H1 (cell line): ENCODE measurements at regions not wholly inside any gene's neighbourhood (a gene's known extent, or its start where the extent isn't known, plus 50 kb on each side); places are given as distances from the start of the nearest gene placed in this dataset.

Experiments
- CTCF ChIA-PET: fragments of 300-600 bp; sonication (Branson Sonifier 250); formaldehyde crosslinking; loops from one replicate; lab custom pipeline; 2021; ENCODE audit not compliant: partially characterized antibody; lab: Charles Lee
- POLR2A ChIA-PET: fragments of 300-600 bp; sonication (Branson Sonifier 250); formaldehyde crosslinking; loops from one replicate; lab custom pipeline; 2021; ENCODE audit warnings: inconsistent platforms; ENCODE audit not compliant: partially characterized antibody; lab: Charles Lee
- DNase-seq, 2 experiments: peaks; one replicate each; pipeline versions ENCODE4 v3.0.0 to v3.0.0-alpha.2; 2010 to 2022; ENCODE audit warnings: low spot score in 2 of 2, low read depth in 1 of 2, mixed read lengths in 1 of 2
- FAIRE-seq: peaks from 2 replicates; lab custom pipeline; 2011; peaks lifted over from hg19 to GRCh38; lab: Jason Lieb, UNC
- H2AFZ ChIP-seq: 2 replicates; pipeline ENCODE4 v1.8.1; 2012; ENCODE audit warnings: low read length, inconsistent platforms
- H2AK5ac ChIP-seq: 2 replicates; pipeline ENCODE4 v1.6.1; 2013; ENCODE audit warnings: low read depth, low read length
- H2BK120ac ChIP-seq: replicated peaks from 2 replicates; pipeline ENCODE3; 2013; ENCODE audit warnings: low read depth, low read length, inconsistent platforms
- H2BK12ac ChIP-seq: 2 replicates; pipeline ENCODE4 v1.6.1; 2013; ENCODE audit warnings: low read depth, low read length
- H2BK15ac ChIP-seq: 2 replicates; pipeline ENCODE4 v1.6.1; 2013; ENCODE audit warnings: low read length
- H2BK20ac ChIP-seq: 2 replicates; pipeline ENCODE4 v1.6.1; 2013; ENCODE audit warnings: low read length
- H2BK5ac ChIP-seq: 2 replicates; pipeline ENCODE4 v1.6.1; 2013; ENCODE audit warnings: low read depth, low read length
- H3K14ac ChIP-seq: 2 replicates; pipeline ENCODE4 v1.6.1; 2013; ENCODE audit warnings: inconsistent platforms; ENCODE audit not compliant: insufficient read length
- H3K18ac ChIP-seq: 2 replicates; pipeline ENCODE4 v1.6.1; 2013; ENCODE audit warnings: low read length; ENCODE audit errors: extremely low read depth
- H3K23ac ChIP-seq: 2 replicates; pipeline ENCODE4 v1.6.1; 2013; ENCODE audit warnings: inconsistent platforms; ENCODE audit not compliant: insufficient read length
- H3K23me2 ChIP-seq: 2 replicates; pipeline ENCODE4 v1.6.1; 2013; ENCODE audit warnings: low read depth, low read length
- H3K27ac ChIP-seq: 2 replicates; pipeline ENCODE4 v1.6.1; 2011; ENCODE audit warnings: low read depth, low read length, inconsistent platforms
- H3K27me3 ChIP-seq, 4 experiments: replicated peaks in 1 of 4; 1 replicate in 1 of 4; 2 replicates in 3 of 4; pipeline versions ENCODE4 v1.6.1 to v1.8.1; 2011 to 2013; ENCODE audit warnings: low read length in 3 of 4, mild to moderate bottlenecking in 3 of 4, inconsistent platforms in 2 of 4, mixed read lengths in 2 of 4, moderate library complexity in 1 of 4; ENCODE audit not compliant: control insufficient read depth in 3 of 4, insufficient read depth in 3 of 4; ENCODE audit errors: extremely low read depth in 1 of 4
- H3K36me3 ChIP-seq, 4 experiments: 2 replicates each; pipeline versions ENCODE4 v1.6.1 to v1.8.1; 2011 to 2013; ENCODE audit warnings: mild to moderate bottlenecking in 4 of 4, low read length in 3 of 4, moderate library complexity in 2 of 4, control low read depth in 1 of 4, inconsistent platforms in 1 of 4; ENCODE audit not compliant: insufficient read depth in 4 of 4, control insufficient read depth in 2 of 4
- H3K4ac ChIP-seq: replicated peaks from 2 replicates; pipeline ENCODE3; 2013; ENCODE audit warnings: low read length, low read depth, mixed read lengths, inconsistent platforms; ENCODE audit not compliant: insufficient read length
- H3K4me1 ChIP-seq, 4 experiments: replicated peaks in 1 of 4; 1 replicate in 1 of 4; 2 replicates in 3 of 4; pipeline versions ENCODE4 v1.6.1 to v1.8.1; 2011 to 2013; ENCODE audit warnings: low read length in 3 of 4, inconsistent platforms in 2 of 4, mixed read lengths in 1 of 4; ENCODE audit not compliant: insufficient read depth in 4 of 4, control insufficient read depth in 3 of 4
- H3K4me2 ChIP-seq, 2 experiments: 2 replicates each; pipeline versions ENCODE4 v1.6.1 to v1.8.1; 2011 to 2013; ENCODE audit warnings: low read depth in 2 of 2, low read length in 2 of 2, control low read depth in 1 of 2, inconsistent platforms in 1 of 2, mild to moderate bottlenecking in 1 of 2; ENCODE audit not compliant: insufficient read depth in 1 of 2
- H3K4me3 ChIP-seq, 4 experiments: fragments of 200-600, 300-600 bp in 1 of 4; sonication (generic), shearing (Covaris generic), sonication (Bioruptor Twin) in 1 of 4; 2 replicates each; pipeline versions ENCODE4 v1.5.1 to v1.8.1; 2011 to 2016; ENCODE audit warnings: low read length in 4 of 4, low read depth in 3 of 4, control low read depth in 2 of 4, inconsistent platforms in 2 of 4, mild to moderate bottlenecking in 2 of 4, mixed read lengths in 1 of 4, moderate library complexity in 1 of 4; ENCODE audit not compliant: insufficient read depth in 2 of 4; ENCODE audit errors: extremely low read depth in 1 of 4
- H3K56ac ChIP-seq: replicated peaks from 2 replicates; pipeline ENCODE3; 2013; ENCODE audit warnings: low read depth, mild to moderate bottlenecking, mixed read lengths, low read length, inconsistent platforms; ENCODE audit not compliant: insufficient read length
- H3K79me1 ChIP-seq: 2 replicates; pipeline ENCODE4 v1.6.1; 2013; ENCODE audit warnings: low read depth, low read length, control low read depth
- H3K79me2 ChIP-seq, 2 experiments: 2 replicates each; pipeline versions ENCODE4 v1.6.1 to v1.8.1; 2012 to 2013; ENCODE audit warnings: low read length in 2 of 2, mild to moderate bottlenecking in 2 of 2, inconsistent platforms in 1 of 2; ENCODE audit not compliant: insufficient read depth in 2 of 2, control insufficient read depth in 1 of 2
- H3K9ac ChIP-seq, 4 experiments: replicated peaks in 1 of 4; 1 replicate in 1 of 4; 2 replicates in 3 of 4; pipeline versions ENCODE4 v1.6.1 to v1.8.1; 2011 to 2013; ENCODE audit warnings: low read depth in 3 of 4, low read length in 3 of 4, control low read depth in 2 of 4, mild to moderate bottlenecking in 2 of 4, moderate library complexity in 2 of 4, inconsistent platforms in 1 of 4; ENCODE audit errors: extremely low read depth in 1 of 4
- H3K9me3 ChIP-seq, 2 experiments: 2 replicates each; pipeline versions ENCODE4 v1.6.1 to v1.8.1; 2012 to 2013; ENCODE audit warnings: mild to moderate bottlenecking in 2 of 2, moderate library complexity in 2 of 2, control low read depth in 1 of 2, inconsistent platforms in 1 of 2, low read depth in 1 of 2, low read length in 1 of 2, mixed read lengths in 1 of 2; ENCODE audit not compliant: insufficient read depth in 2 of 2
- H4K20me1 ChIP-seq, 2 experiments: replicated peaks in 1 of 2; 2 replicates each; pipeline versions ENCODE3 to v1.8.1; 2011 to 2013; ENCODE audit warnings: inconsistent platforms in 2 of 2, low read length in 2 of 2, mild to moderate bottlenecking in 1 of 2; ENCODE audit not compliant: insufficient read depth in 2 of 2, control insufficient read depth in 1 of 2
- H4K5ac ChIP-seq: 2 replicates; pipeline ENCODE4 v1.6.1; 2013; ENCODE audit warnings: low read length, low read depth, mixed read lengths, inconsistent platforms; ENCODE audit not compliant: insufficient read length
- H4K8ac ChIP-seq: 2 replicates; pipeline ENCODE4 v1.8.0; 2013; ENCODE audit warnings: mild to moderate bottlenecking, moderate library complexity, low read length, inconsistent platforms; ENCODE audit not compliant: insufficient read depth; ENCODE audit errors: extremely low read depth
- H4K91ac ChIP-seq: replicated peaks from 2 replicates; pipeline ENCODE3; 2013; ENCODE audit warnings: low read length, mixed read lengths, inconsistent platforms; ENCODE audit not compliant: insufficient read length
- WGBS, 2 experiments: shearing (Covaris generic) in 1 of 2; methylation state at CpG; one replicate each; pipeline versions ENCODE4 v1.1.6 to v1.1.7; 2013 to 2015; ENCODE audit warnings: low lambda C conversion rate in 2 of 2, mixed read lengths in 2 of 2, inconsistent platforms in 1 of 2, low coverage in 1 of 2, missing lambda C conversion rate in 1 of 2; ENCODE audit not compliant: insufficient replicate concordance in 2 of 2, insufficient coverage in 1 of 2, insufficient read length in 1 of 2; ENCODE audit errors: extremely low coverage in 1 of 2, missing lambda C conversion rate in 1 of 2; 5-methylcytosine and 5-hydroxymethylcytosine counted together
- TF ChIP-seq, protein P1 (sequence below): fragments of 300-600 bp; sonication (generic); IDR thresholded peaks from 2 replicates; pipeline ENCODE4 v1.7.1; 2012; ENCODE audit warnings: low read length, moderate library complexity, mild to moderate bottlenecking, inconsistent platforms; ENCODE audit not compliant: insufficient replicate concordance

DNA sequence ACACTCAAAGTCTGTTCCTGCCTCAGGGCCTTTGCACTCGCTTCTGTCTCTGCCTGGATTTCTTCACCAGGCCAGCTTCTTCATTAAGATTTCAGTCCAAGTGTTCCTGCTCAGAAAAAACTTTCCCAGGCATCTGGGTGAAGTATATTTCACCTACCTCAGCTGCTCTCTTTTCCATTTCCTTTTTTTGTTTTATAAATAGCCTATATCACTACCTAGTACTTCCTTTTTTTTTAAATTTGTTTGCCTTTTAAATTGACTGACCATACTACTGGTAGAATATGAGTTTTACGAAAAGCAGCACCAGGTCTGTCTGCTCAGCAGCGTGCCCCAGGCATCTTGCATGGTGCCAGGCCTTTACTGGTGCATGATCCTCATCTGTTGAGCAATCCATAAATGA is 1064.4 kb downstream of the UQCRFS1 start:
- DNase-seq (no peak), FAIRE-seq (no peak)
- no peak overlapping the region for H3K4me2 ChIP-seq
- no peak overlapping the region for H2AFZ ChIP-seq
- H2AK5ac ChIP-seq: no peak overlapping the region
- no peaks in the 10 kb centered on the region for H3K79me1 ChIP-seq
- no peaks in the 10 kb centered on the region for H3K36me3 ChIP-seq
- H4K20me1 ChIP-seq: no peaks in the 10 kb centered on the region
- CTCF ChIA-PET: no interaction called here
- H4K91ac ChIP-seq: no peak overlapping the region
- no peaks in the 10 kb centered on the region for H3K27me3 ChIP-seq
- no peaks in the 10 kb centered on the region for H3K9me3 ChIP-seq
- WGBS, 2 experiments: 93% methylated on average over 3 of the region's 3 CpGs; no CpG with 5 or more reads in 1 of the 2 experiments
- no peak overlapping the region for H2BK15ac ChIP-seq
- H2BK120ac ChIP-seq: no peak overlapping the region
- H3K23ac ChIP-seq: no peak overlapping the region
- H3K23me2 ChIP-seq: no peaks in the 10 kb centered on the region
- H3K56ac ChIP-seq: no peak overlapping the region
- H3K9ac ChIP-seq: no peak overlapping the region
- no peak overlapping the region for H2BK5ac ChIP-seq
- POLR2A ChIA-PET: no interaction called here
- H2BK12ac ChIP-seq: no peak overlapping the region
- peaks cover 0 to 3% (median 0%) of the 10 kb centered on the region in 4 experiments; a peak in 1 of 7 replicates for H3K4me1 ChIP-seq
- H3K18ac ChIP-seq: no peak overlapping the region
- H2BK20ac ChIP-seq: no peak overlapping the region
- H3K14ac ChIP-seq: no peak overlapping the region
- no peak overlapping the region for H3K4ac ChIP-seq
- no peaks in the 10 kb centered on the region for H3K79me2 ChIP-seq
- H4K5ac ChIP-seq: no peak overlapping the region
- no peak overlapping the region for H4K8ac ChIP-seq
- H3K4me3 ChIP-seq: no peak overlapping the region
- H3K27ac ChIP-seq: no peak overlapping the region
- TF ChIP-seq, protein P1, sequence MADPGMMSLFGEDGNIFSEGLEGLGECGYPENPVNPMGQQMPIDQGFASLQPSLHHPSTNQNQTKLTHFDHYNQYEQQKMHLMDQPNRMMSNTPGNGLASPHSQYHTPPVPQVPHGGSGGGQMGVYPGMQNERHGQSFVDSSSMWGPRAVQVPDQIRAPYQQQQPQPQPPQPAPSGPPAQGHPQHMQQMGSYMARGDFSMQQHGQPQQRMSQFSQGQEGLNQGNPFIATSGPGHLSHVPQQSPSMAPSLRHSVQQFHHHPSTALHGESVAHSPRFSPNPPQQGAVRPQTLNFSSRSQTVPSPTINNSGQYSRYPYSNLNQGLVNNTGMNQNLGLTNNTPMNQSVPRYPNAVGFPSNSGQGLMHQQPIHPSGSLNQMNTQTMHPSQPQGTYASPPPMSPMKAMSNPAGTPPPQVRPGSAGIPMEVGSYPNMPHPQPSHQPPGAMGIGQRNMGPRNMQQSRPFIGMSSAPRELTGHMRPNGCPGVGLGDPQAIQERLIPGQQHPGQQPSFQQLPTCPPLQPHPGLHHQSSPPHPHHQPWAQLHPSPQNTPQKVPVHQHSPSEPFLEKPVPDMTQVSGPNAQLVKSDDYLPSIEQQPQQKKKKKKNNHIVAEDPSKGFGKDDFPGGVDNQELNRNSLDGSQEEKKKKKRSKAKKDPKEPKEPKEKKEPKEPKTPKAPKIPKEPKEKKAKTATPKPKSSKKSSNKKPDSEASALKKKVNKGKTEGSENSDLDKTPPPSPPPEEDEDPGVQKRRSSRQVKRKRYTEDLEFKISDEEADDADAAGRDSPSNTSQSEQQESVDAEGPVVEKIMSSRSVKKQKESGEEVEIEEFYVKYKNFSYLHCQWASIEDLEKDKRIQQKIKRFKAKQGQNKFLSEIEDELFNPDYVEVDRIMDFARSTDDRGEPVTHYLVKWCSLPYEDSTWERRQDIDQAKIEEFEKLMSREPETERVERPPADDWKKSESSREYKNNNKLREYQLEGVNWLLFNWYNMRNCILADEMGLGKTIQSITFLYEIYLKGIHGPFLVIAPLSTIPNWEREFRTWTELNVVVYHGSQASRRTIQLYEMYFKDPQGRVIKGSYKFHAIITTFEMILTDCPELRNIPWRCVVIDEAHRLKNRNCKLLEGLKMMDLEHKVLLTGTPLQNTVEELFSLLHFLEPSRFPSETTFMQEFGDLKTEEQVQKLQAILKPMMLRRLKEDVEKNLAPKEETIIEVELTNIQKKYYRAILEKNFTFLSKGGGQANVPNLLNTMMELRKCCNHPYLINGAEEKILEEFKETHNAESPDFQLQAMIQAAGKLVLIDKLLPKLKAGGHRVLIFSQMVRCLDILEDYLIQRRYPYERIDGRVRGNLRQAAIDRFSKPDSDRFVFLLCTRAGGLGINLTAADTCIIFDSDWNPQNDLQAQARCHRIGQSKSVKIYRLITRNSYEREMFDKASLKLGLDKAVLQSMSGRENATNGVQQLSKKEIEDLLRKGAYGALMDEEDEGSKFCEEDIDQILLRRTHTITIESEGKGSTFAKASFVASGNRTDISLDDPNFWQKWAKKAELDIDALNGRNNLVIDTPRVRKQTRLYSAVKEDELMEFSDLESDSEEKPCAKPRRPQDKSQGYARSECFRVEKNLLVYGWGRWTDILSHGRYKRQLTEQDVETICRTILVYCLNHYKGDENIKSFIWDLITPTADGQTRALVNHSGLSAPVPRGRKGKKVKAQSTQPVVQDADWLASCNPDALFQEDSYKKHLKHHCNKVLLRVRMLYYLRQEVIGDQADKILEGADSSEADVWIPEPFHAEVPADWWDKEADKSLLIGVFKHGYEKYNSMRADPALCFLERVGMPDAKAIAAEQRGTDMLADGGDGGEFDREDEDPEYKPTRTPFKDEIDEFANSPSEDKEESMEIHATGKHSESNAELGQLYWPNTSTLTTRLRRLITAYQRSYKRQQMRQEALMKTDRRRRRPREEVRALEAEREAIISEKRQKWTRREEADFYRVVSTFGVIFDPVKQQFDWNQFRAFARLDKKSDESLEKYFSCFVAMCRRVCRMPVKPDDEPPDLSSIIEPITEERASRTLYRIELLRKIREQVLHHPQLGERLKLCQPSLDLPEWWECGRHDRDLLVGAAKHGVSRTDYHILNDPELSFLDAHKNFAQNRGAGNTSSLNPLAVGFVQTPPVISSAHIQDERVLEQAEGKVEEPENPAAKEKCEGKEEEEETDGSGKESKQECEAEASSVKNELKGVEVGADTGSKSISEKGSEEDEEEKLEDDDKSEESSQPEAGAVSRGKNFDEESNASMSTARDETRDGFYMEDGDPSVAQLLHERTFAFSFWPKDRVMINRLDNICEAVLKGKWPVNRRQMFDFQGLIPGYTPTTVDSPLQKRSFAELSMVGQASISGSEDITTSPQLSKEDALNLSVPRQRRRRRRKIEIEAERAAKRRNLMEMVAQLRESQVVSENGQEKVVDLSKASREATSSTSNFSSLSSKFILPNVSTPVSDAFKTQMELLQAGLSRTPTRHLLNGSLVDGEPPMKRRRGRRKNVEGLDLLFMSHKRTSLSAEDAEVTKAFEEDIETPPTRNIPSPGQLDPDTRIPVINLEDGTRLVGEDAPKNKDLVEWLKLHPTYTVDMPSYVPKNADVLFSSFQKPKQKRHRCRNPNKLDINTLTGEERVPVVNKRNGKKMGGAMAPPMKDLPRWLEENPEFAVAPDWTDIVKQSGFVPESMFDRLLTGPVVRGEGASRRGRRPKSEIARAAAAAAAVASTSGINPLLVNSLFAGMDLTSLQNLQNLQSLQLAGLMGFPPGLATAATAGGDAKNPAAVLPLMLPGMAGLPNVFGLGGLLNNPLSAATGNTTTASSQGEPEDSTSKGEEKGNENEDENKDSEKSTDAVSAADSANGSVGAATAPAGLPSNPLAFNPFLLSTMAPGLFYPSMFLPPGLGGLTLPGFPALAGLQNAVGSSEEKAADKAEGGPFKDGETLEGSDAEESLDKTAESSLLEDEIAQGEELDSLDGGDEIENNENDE: no peak
